Smooth muscle cell (in vitro differentiated cells): ENCODE measurements at regions not wholly inside any gene's neighbourhood (a gene's known extent, or its start where the extent isn't known, plus 50 kb on each side); places are given as distances from the start of the nearest gene placed in this dataset.

Experiments
- DNase-seq: peaks from one replicate; lab custom pipeline; 2025; ENCODE audit not compliant: unreplicated experiment; lab: John Stamatoyannopoulos, UW
- H2AFZ ChIP-seq: fragments of 200-600 bp; sonication (generic); 2 replicates; pipeline ENCODE4 v1.6.0; 2016; ENCODE audit warnings: antibody characterized with exemption, low read depth, mild to moderate bottlenecking
- H3F3A ChIP-seq: fragments of 200-600 bp; sonication (generic); 2 replicates; pipeline ENCODE4 v1.6.0; 2017; ENCODE audit warnings: antibody characterized with exemption, low read depth
- H3K27ac ChIP-seq: fragments of 200-600 bp; sonication (generic); 2 replicates; pipeline ENCODE4 v1.5.1; 2016; ENCODE audit warnings: low read depth, mild to moderate bottlenecking
- H3K27me3 ChIP-seq: fragments of 200-600 bp; sonication (generic); 2 replicates; pipeline ENCODE4 v1.6.1; 2016; ENCODE audit warnings: low read depth, mild to moderate bottlenecking
- H3K36me3 ChIP-seq: fragments of 200-600 bp; sonication (generic); 2 replicates; pipeline ENCODE4 v1.5.1; 2016; ENCODE audit warnings: low read depth
- H3K4me1 ChIP-seq: fragments of 200-600 bp; sonication (generic); 2 replicates; pipeline ENCODE4 v1.5.1; 2016; ENCODE audit warnings: low read depth
- H3K4me2 ChIP-seq: fragments of 200-600 bp; sonication (generic); 2 replicates; pipeline ENCODE4 v1.6.0; 2016; ENCODE audit warnings: mild to moderate bottlenecking
- H3K4me3 ChIP-seq: fragments of 200-600 bp; sonication (generic); 2 replicates; pipeline ENCODE4 v1.5.1; 2016; ENCODE audit warnings: mild to moderate bottlenecking
- H3K79me2 ChIP-seq: fragments of 200-600 bp; sonication (generic); 2 replicates; pipeline ENCODE4 v1.6.0; 2016; ENCODE audit warnings: low read depth, mild to moderate bottlenecking
- H3K9ac ChIP-seq: fragments of 200-600 bp; sonication (generic); 2 replicates; pipeline ENCODE4 v1.6.0; 2016; ENCODE audit warnings: low read depth
- H3K9me3 ChIP-seq: fragments of 200-600 bp; sonication (generic); replicated peaks from 2 replicates; pipeline ENCODE4 v1.5.1; 2016; ENCODE audit warnings: low read depth
- H4K20me1 ChIP-seq: fragments of 200-600 bp; sonication (generic); 2 replicates; pipeline ENCODE4 v1.6.0; 2016; ENCODE audit warnings: low read depth
- WGBS: methylation state at CpG from one replicate; pipeline ENCODE4 v1.1.7; 2016; ENCODE audit warnings: low lambda C conversion rate; 5-methylcytosine and 5-hydroxymethylcytosine counted together
- TF ChIP-seq, protein P1 (sequence below): fragments of 200-600 bp; sonication (generic); IDR thresholded peaks from 2 replicates; pipeline ENCODE4 v1.5.1; 2017; ENCODE audit warnings: borderline replicate concordance, mild to moderate bottlenecking, antibody characterized with exemption; ENCODE audit not compliant: insufficient read depth, poor library complexity, severe bottlenecking

DNA sequence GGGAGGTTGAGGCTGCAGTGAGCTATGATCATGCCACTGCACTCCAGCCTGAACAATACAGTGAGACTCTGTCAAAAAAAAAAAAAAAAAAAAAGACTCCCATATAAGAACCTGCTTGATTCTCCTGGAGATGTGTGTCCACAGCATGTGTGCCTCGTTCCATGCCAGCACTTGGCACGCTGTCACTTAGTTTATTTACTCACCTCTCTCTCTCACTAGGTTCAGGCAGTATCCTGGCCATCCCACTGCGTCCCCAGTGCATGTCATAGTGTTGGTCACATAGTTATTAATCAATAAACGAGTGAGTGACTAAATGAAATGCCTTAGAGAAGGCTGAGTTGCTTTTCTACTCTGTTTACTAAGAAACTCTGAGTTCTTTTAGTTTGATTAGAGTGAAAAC is 79.1 kb upstream of the GPR12 start:
- Histone ChIP-seq H3K9me3 (no peaks in the 10 kb centered on the region), H4K20me1 (no peaks in the 10 kb centered on the region), H3K27ac (no peak overlapping the region), H3K27me3 (peaks cover 68% of the 10 kb centered on the region), H2AFZ (no peak overlapping the region), H3F3A (no peaks in the 10 kb centered on the region), H3K4me2 (no peak overlapping the region), H3K79me2 (no peaks in the 10 kb centered on the region), H3K36me3 (no peaks in the 10 kb centered on the region), H3K9ac (no peak overlapping the region), H3K4me1 (no peaks in the 10 kb centered on the region), H3K4me3 (no peak overlapping the region)
- no peak for DNase-seq
- TF ChIP-seq, protein P1, sequence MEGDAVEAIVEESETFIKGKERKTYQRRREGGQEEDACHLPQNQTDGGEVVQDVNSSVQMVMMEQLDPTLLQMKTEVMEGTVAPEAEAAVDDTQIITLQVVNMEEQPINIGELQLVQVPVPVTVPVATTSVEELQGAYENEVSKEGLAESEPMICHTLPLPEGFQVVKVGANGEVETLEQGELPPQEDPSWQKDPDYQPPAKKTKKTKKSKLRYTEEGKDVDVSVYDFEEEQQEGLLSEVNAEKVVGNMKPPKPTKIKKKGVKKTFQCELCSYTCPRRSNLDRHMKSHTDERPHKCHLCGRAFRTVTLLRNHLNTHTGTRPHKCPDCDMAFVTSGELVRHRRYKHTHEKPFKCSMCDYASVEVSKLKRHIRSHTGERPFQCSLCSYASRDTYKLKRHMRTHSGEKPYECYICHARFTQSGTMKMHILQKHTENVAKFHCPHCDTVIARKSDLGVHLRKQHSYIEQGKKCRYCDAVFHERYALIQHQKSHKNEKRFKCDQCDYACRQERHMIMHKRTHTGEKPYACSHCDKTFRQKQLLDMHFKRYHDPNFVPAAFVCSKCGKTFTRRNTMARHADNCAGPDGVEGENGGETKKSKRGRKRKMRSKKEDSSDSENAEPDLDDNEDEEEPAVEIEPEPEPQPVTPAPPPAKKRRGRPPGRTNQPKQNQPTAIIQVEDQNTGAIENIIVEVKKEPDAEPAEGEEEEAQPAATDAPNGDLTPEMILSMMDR = no peak
- WGBS = 81% methylated on average over 4 of the region's 4 CpGs

DNA sequence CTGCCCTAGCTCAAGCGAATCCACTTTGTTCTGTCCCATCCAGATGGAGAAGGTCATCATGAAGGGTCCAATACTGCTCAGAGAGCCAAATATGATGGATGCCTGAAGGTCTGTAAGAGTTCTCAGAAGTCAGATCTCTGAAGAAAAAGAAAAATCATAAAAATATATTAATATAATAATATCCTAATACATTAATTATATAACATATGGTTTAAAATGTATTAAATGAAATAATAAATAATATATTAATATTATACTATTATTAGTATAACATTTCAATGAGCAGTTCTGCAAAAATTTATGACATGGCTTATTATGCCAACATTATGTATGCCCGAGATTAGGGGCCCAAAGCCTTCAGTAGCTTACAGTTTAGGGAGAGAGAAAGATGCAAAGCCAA is 78.2 kb upstream of the GPR12 start:
- H3K36me3 ChIP-seq = no peaks in the 10 kb centered on the region
- 87% methylated on average over 2 of the region's 2 CpGs for WGBS

DNA sequence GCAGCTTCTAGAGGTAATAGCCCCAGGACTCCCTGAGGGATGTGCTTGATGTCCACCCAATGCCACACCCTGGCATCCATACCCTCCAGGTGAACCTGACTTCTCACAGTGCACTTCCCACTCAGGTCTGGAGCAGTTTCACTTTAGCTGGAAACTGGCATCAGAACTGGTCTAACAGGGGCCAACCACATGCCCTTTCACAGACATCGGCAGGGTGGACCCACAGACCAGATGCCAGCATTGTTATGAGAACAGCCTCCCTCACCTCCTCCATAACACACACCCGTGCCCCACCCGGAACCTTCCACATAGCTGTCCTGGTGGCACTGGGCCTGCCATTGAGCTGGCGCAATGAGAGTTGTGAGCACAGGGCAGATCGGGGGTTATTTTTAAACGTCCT is 77.4 kb upstream of the GPR12 start:
- Histone ChIP-seq H3K4me3 (no peak overlapping the region), H3K27ac (no peak overlapping the region), H3K4me2 (no peak overlapping the region), H4K20me1 (no peaks in the 10 kb centered on the region), H3K36me3 (no peaks in the 10 kb centered on the region), H3K27me3 (peaks cover 77% of the 10 kb centered on the region), H3F3A (no peaks in the 10 kb centered on the region), H2AFZ (no peak overlapping the region), H3K79me2 (no peaks in the 10 kb centered on the region), H3K9ac (no peak overlapping the region), H3K9me3 (no peaks in the 10 kb centered on the region), H3K4me1 (no peaks in the 10 kb centered on the region)
- DNase-seq = no peak
- WGBS = 91% methylated on average over 6 of the region's 6 CpGs
- TF ChIP-seq, protein P1 = no peak

More for the DNA sequence above, 78.2 kb upstream of the GPR12 start:
- no peaks in the 10 kb centered on the region for H4K20me1 ChIP-seq
- no peaks in the 10 kb centered on the region for H3K79me2 ChIP-seq
- TF ChIP-seq, protein P1 = no peak
- no peak for DNase-seq
- H3F3A ChIP-seq = no peaks in the 10 kb centered on the region
- H3K27me3 ChIP-seq = peaks cover 74% of the 10 kb centered on the region
- no peak overlapping the region for H3K4me3 ChIP-seq
- H3K9me3 ChIP-seq = no peaks in the 10 kb centered on the region
- no peak overlapping the region for H2AFZ ChIP-seq
- no peak overlapping the region for H3K9ac ChIP-seq
- H3K4me2 ChIP-seq = no peak overlapping the region
- no peaks in the 10 kb centered on the region for H3K4me1 ChIP-seq
- no peak overlapping the region for H3K27ac ChIP-seq

DNA sequence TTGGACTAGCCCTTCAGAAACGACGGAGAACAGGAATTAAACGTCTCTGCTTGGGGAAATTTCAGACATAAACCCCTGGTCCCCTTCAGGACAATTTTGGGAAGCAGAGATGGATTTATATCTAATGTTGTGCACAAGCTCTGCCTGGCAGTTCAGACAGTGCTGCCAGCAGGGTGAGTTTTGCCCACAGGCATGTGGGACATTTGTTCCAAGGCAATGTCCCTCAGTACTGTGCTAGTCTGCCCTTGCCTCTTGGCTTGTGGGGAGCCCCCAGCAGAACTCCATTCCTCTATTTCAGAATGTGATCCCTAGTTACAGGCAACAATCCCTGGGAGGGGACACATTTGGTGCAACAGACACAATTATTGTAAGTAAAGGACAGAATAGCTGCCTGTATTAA is 76.5 kb upstream of the GPR12 start:
- DNase-seq = no peak
- no peaks in the 10 kb centered on the region for H3F3A ChIP-seq
- WGBS = 78% methylated on average over 3 of the region's 3 CpGs
- no peaks in the 10 kb centered on the region for H3K4me1 ChIP-seq
- no peaks in the 10 kb centered on the region for H3K36me3 ChIP-seq
- no peak overlapping the region for H3K4me3 ChIP-seq
- H2AFZ ChIP-seq = no peak overlapping the region
- peaks cover 75% of the 10 kb centered on the region for H3K27me3 ChIP-seq
- no peak overlapping the region for H3K9ac ChIP-seq
- TF ChIP-seq, protein P1 = no peak
- H4K20me1 ChIP-seq = no peaks in the 10 kb centered on the region
- H3K27ac ChIP-seq = no peak overlapping the region
- H3K4me2 ChIP-seq = no peak overlapping the region
- H3K9me3 ChIP-seq = no peaks in the 10 kb centered on the region
- no peaks in the 10 kb centered on the region for H3K79me2 ChIP-seq
